ENCODE measurements at regions not wholly inside any gene's neighbourhood (a gene's known extent, or its start where the extent isn't known, plus 50 kb on each side); places are given as distances from the start of the nearest gene placed in this dataset.

DNA sequence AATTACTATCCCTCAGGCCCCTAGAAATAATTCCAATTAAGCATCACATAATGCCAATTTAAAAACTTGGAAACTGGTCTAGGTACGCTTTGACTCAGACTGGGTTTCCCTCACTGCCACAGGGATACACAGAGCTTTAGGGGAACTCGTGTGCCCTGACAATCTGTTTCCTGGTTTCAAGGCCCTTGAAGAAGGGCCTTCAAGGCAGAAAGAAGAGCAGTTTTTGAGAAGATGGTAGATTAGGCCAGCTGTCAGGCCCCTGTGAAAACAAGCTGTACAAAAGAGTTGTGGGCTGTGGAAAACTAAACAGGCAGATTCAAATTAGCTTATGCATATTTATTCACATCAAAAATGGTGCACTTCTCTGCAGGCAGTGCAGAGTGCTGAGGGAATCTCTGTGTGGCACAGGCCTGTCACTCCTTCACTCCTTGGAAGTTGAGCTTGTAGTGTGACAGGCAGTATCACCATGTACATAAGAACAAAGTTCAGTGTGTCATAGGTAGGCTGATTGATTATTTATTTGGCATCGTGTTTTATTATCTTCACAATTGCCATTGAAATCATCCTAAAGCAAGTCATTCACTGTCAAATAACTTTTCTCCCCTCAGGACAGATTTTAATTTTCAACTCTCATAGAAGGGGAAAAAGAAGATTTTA is 614.4 kb upstream of the GYPC start:
- Histone ChIP-seq H3K4me3 (ENCODE audit: low read length) (no peak overlapping the region), H3K4me1 (ENCODE audit: control insufficient read depth, insufficient read depth, low read length) (no peaks in the 10 kb centered on the region), H3K27me3 (ENCODE audit: control insufficient read depth, insufficient read depth, low read length, poor library complexity, severe bottlenecking) (no peaks in the 10 kb centered on the region), H3K9ac (ENCODE audit: extremely low read depth, low read length, poor library complexity, severe bottlenecking) (no peak overlapping the region), H3K27ac (ENCODE audit: low read depth, low read length) (no peak overlapping the region), H3K9me3 (ENCODE audit: control insufficient read depth, low read length) (no peaks in the 10 kb centered on the region), H3K36me3 (ENCODE audit: control insufficient read depth, insufficient read depth, low read length) (no peaks in the 10 kb centered on the region)
- DNase-seq: no peak
- TF ChIP-seq, protein P1, sequence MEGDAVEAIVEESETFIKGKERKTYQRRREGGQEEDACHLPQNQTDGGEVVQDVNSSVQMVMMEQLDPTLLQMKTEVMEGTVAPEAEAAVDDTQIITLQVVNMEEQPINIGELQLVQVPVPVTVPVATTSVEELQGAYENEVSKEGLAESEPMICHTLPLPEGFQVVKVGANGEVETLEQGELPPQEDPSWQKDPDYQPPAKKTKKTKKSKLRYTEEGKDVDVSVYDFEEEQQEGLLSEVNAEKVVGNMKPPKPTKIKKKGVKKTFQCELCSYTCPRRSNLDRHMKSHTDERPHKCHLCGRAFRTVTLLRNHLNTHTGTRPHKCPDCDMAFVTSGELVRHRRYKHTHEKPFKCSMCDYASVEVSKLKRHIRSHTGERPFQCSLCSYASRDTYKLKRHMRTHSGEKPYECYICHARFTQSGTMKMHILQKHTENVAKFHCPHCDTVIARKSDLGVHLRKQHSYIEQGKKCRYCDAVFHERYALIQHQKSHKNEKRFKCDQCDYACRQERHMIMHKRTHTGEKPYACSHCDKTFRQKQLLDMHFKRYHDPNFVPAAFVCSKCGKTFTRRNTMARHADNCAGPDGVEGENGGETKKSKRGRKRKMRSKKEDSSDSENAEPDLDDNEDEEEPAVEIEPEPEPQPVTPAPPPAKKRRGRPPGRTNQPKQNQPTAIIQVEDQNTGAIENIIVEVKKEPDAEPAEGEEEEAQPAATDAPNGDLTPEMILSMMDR (conservative IDR thresholded peaks at IDR 0.05): no peak
- Mint-ChIP-seq H3K27ac (no peak overlapping the region), H3K9me3 (no peaks in the 10 kb centered on the region), H3K27me3 (ENCODE audit: insufficient read depth) (no peaks in the 10 kb centered on the region), H3K4me3 (no peak overlapping the region), H3K4me1 (peaks cover 3% of the 10 kb centered on the region), H3K36me3 (ENCODE audit: low read depth) (no peaks in the 10 kb centered on the region)
- WGBS, 2 experiments (ENCODE audit: insufficient coverage in 1 of 2, insufficient read length in 1 of 2): 89 to 94% methylated on average over 2 to 3 of the region's 3 CpGs

DNA sequence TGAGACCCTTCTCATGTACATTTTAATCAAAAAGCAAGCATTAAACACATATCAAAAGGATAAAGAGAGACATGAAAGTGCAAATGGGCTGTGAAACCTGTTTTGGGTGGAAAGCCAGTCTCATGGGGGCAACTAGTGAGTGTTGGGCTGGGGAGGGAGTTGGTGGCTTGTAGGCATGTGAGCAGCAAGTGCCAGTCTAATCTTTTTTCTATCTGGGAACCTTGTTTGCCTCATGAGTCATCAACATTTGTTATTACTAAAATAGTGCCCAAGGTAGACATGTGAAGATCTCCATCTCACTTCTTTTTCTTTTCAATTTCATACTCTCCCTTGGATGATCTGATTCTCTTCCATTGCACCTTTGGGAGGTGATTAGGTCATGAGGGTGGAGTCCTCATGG is 613.9 kb upstream of the GYPC start:
- H3K4me1 Mint-ChIP-seq: peaks cover 2% of the 10 kb centered on the region
- TF ChIP-seq, protein P1 (conservative IDR thresholded peaks at IDR 0.05): no peak
- no peaks in the 10 kb centered on the region for H3K27me3 ChIP-seq (ENCODE audit: control insufficient read depth, insufficient read depth, low read length, poor library complexity, severe bottlenecking)
- no peaks in the 10 kb centered on the region for H3K36me3 ChIP-seq (ENCODE audit: control insufficient read depth, insufficient read depth, low read length)
- no peaks in the 10 kb centered on the region for H3K9me3 Mint-ChIP-seq
- no peak for DNase-seq
- no peaks in the 10 kb centered on the region for H3K4me1 ChIP-seq (ENCODE audit: control insufficient read depth, insufficient read depth, low read length)
- H3K36me3 Mint-ChIP-seq (ENCODE audit: low read depth): no peaks in the 10 kb centered on the region
- H3K9ac ChIP-seq (ENCODE audit: extremely low read depth, low read length, poor library complexity, severe bottlenecking): no peak overlapping the region
- no peak overlapping the region for H3K4me3 Mint-ChIP-seq
- no peak overlapping the region for H3K27ac ChIP-seq (ENCODE audit: low read depth, low read length)
- no peak overlapping the region for H3K27ac Mint-ChIP-seq
- no peaks in the 10 kb centered on the region for H3K9me3 ChIP-seq (ENCODE audit: control insufficient read depth, low read length)
- H3K4me3 ChIP-seq (ENCODE audit: low read length): no peak overlapping the region
- no peaks in the 10 kb centered on the region for H3K27me3 Mint-ChIP-seq (ENCODE audit: insufficient read depth)

DNA sequence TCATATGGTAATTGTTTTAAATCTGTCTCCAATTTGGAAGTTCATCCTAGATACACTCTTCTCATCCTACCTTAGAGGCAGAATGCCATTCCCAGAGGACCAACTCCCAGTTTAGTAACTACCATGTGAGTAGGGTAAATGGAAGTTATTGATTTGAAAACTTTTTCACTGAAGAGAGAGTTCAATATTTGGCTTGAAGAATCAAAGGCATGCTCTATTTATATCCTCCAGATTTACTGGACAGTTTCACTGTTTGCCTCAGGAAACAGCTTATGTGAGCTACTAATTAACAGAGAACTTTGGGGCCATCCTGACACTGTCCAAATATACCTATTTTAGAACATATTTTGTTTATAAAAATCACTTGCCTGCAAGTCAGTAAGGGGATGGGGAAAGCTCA is 607.2 kb upstream of the GYPC start:
- H3K4me3 ChIP-seq (ENCODE audit: low read length): no peak overlapping the region
- H3K9me3 Mint-ChIP-seq: peaks cover 28% of the 10 kb centered on the region
- no peaks in the 10 kb centered on the region for H3K27me3 ChIP-seq (ENCODE audit: control insufficient read depth, insufficient read depth, low read length, poor library complexity, severe bottlenecking)

More for the DNA sequence above, 607.2 kb upstream of the GYPC start:
- H3K27me3 Mint-ChIP-seq (ENCODE audit: insufficient read depth): no peaks in the 10 kb centered on the region
- Histone ChIP-seq H3K9ac (ENCODE audit: extremely low read depth, low read length, poor library complexity, severe bottlenecking) (no peak overlapping the region), H3K9me3 (ENCODE audit: control insufficient read depth, low read length) (peaks cover 26% of the 10 kb centered on the region), H3K4me1 (ENCODE audit: control insufficient read depth, insufficient read depth, low read length) (no peaks in the 10 kb centered on the region), H3K36me3 (ENCODE audit: control insufficient read depth, insufficient read depth, low read length) (no peaks in the 10 kb centered on the region), H3K27ac (ENCODE audit: low read depth, low read length) (no peak overlapping the region)
- TF ChIP-seq, protein P1 (conservative IDR thresholded peaks at IDR 0.05): no peak
- H3K4me1 Mint-ChIP-seq: no peaks in the 10 kb centered on the region
- no peak overlapping the region for H3K27ac Mint-ChIP-seq
- DNase-seq: no peak
- H3K4me3 Mint-ChIP-seq: no peak overlapping the region
- no peaks in the 10 kb centered on the region for H3K36me3 Mint-ChIP-seq (ENCODE audit: low read depth)
